ENCODE measurements at regions not wholly inside any gene's neighbourhood (a gene's known extent, or its start where the extent isn't known, plus 50 kb on each side); places are given as distances from the start of the nearest gene placed in this dataset.

DNA sequence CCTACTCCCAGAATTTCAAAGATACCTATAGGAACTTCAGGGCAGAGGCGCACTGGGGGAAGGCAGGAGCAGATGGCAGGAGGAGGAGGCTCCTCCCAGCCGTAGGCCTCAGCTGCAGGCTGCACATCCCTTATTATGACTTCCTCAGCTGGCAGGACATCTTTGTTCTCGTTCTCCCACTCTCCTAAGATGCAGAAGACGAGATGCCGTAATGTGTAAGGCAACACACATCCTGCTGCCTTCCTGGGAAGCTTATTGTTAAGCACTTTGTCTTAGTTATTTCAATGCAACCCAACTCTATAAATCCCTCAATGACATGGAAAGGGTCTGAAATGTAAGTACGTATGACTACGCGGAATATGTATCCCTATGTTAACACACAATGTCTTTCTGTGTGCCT, 599.8 kb upstream of the MGMT start:
- no peak for DNase-seq

DNA sequence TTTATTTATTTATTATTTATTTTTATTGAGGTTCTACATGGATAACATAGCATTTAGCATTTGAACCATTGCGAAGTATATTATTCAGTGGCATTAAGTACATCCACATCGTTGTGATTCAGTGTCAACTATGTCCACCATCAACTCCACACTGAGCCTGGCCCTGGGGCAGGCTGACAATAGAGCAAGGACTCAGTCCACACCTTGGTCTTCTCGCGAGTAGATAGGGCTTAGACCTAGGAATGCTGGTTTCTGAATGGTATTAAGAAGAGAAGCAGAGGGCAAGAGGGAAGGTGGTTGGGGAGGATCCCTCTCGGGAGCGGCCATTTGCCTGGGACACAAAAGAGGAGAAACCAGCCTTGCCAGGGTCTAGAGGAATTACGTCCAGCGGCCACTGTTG, 599.2 kb upstream of the MGMT start:
- DNase-seq = no peak

DNA sequence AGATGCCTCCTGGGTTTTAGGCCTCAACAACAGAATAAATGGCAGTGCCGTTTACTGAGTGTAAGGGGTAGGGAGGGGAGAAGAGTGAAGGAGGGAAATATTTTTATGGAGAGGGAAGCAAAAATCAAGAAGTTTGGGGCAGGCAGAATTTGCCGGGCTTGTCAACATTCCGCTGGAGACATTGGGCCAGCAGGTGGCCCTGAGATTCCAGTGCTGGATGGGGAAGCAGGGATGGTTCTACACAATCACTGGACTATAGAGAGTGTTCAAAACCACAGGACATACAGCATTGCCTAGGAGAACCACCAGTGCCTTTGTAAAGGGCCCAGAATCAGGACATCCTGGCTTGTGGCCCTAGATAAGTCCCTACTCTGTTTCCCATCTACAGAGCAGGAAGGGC, 598.6 kb upstream of the MGMT start:
- DNase-seq = no peak

DNA sequence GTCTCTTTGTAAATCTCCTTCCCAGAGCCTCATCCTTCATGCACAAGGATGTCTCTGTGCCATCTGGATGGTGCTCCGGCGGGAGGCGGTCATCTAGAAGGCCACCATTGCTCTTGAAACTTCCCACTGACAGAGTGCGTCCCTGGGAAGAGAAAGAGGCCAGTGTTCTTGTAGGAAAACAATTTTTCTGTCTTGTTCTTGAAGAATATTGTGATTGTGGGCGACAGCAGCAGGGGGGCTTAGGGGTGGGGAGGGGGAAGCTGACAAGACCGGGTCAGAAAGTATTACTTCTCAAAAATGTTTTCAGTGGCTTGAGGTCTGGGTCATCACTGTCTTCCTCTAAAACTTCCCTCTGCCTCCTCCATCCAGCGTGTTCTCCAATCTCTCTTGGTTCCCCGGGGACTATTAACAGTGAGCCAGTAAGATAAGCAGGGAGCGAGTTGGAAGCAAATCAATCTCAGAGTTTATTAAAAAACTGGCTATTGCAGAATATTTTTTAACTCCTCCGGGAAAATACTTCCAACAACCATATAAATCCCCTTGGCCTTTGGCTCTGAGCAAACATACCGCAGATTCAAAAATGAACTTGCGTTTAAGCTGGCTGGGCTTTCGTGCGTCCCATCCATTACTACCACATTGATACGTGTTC, 597.8 kb upstream of the MGMT start:
- no peak for DNase-seq

DNA sequence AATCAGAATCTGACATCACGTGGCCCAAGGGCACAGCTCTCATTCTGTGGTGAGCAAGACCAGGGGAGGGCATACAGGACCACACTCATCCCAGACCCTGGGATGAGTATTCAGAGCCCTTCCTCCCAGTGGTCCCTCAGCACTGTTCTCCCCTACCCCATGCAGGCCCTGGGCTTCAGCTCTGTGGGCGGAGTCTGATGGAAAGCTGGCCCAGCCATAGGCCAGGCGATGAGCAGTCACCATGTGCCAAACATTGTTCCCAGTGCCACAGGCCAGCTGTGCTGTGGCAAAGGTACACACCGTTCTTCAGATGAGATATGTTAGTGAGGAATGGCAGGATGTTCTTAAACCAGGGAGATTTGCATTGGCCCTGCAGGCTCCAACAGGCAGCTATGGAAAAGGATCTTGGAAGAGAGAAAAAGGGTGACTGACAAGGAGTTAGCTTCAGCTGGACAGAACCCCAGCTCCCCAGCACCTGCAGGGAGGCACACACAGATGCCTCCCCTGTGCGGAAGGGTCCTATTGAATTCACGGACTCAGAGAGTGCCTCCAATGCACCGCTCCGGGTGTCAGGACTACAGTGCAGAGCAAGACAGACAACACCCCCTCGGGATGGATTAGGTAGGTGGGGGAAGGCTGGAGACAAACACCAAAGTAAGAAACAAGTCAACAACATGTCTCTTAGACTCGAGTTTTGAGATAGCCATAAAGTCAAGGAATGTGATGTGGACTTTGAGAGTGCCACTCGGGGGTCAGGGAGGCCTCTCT, 596.0 kb upstream of the MGMT start:
- no peak for DNase-seq

DNA sequence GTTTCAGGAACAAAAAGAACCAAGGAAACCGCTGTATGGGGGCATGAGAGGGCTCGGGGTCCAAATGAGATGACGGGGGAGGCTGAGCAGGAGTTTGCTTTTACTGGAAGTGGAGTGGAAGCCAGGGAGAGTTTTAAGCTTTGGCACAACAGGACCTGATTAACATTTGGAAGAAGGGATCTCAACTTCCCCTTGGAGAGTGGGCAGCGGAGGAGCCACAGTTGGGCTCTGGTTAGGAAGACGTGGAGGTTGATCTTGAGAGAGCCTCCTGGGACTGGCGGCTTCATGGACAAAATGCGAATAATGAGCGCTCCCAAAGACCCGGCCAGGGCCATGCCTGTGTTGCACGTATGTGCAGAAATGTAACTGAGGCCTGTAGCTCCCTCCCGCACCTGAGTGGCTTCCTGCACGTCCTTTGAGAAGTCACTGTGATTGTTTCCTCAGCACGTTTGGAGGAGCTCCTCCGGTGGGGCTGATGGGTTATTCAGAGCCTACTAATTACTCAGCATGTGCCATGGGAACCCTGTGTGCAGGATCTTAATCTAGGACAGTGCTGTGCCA, 595.3 kb upstream of the MGMT start:
- DNase-seq = no peak

DNA sequence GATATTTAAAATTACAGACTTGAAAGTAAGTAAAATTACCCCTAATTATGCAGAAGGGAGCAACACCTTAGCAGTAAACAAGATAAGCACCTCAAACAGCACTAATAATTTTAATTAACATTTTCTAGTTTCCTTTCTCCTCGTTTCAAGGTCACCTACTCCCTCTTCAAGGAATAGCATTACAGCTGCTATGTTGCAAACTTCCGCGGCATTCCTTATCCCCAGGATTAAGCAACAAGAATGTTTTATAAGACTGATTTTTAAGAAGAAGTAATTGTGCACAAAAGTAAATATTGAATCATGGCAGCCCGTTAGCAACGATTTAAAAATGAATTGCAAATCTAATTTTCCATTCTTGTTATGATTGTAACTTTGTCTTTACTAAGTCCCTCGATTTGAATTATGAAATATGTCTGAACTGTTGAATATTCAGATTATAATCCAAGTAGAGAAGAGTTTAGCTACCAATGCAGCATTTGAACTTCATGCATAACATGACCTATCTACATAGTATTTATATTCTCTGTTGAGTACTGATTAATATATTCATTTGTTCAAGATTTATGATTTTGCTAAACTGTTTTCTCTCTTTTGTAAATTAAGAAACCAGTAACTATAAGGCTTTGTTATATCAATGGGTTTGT, 593.5 kb upstream of the MGMT start:
- no peak for DNase-seq

DNA sequence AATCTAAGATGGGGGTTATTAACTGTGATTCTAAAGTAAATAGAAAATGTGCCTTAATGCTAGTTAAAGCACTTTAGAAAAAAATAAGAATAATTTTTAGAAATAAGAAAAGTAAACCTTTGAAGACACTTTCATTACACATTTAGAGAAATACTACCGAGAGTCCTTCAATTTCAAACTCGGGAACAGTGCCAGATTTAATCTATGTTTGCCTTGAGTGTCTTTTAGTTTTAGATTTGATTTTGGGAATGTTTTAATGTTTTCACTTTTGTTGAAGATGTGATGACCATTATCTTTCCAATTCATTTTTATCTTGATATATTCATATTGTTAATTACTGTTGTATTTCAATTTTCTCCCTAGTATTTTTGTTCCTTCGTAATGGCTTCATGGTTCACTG, 592.7 kb upstream of the MGMT start:
- DNase-seq = no peak

DNA sequence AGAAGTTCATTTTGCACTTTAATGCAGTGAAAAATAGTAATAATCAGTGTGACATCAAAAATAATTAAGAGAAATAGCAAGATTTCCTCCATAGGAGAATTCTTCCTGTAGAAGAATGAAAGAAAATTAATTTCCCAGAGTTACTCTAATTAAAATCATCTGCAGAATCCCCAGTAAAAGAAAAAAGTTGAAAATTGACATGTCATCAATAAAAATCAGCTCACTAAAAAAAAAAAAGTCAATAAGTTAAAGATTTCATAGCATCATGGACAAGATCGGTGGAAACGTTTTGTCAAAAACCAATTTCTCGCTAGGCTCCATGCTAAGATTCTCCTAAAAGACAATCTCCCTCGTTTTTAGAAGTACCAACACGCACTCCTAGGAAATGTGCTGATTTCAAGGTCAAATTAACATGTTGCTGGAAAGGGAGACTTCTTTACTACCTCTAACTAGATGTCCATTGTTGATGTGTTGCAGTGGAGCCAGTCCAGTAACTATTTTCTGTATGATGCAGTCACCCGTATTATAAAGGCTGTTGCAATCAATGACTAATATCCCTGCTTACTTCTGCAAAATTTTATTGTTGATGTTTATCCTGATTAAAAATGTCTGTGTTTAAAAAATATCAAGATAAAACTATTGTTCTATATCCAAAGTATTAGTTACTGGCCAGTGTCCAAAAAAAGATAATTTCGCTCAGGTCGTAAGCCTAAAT, 591.9 kb upstream of the MGMT start:
- no peak for DNase-seq

DNA sequence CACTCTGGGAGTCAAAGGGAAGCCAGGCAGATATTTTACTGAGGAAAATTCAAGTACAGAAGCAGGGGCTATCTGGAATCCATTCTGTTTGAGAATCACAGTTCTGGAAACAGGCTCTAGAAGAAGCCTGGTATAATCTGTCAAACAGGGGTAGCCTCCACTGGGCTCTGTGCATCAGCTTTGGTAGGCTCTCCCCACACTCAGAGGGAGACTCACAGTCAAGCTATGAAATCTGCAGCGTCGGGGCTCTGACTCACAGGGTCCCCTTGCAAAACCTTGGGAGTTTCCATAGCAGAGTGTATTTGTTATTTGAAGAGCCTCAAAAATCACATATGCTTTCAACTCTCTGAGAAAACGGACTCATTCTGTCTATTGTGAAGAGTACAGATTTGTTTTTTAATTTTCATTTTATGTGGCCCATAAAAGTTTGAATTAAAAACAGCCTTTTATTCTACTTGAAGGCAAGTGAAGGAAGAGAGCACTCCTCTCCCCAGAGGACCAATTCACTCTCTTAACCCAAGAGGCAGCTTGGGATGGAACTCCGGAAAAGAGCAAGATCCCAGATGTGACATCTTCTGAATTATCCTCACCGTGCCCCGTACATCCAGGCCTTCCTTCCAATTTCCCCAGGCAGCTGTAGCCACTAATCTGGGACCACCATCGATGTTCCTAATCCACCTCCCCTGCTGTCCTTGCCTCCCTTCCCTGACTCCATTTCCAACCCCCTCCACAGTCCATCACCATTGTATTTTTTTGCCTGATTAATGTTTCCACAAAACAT, 590.9 kb upstream of the MGMT start:
- no peak for DNase-seq

DNA sequence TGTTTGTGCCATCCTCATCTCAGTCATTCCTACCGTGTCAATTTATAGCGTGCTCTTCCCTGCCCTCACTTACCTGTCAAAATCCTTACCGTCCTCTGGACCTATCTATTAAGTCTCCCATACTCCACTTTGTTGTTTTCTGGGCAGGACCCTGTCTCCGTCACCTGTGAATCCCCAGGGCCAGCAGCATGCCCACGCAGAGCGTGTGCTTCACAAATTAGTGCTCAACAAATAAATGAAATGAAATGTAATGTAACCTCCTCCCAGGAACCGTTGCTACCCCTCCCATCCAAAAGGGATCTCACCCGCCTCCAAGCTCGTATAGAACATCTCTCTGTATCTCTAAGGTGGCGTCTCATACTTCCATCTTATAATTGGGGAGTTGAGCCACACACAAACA, 589.9 kb upstream of the MGMT start:
- no peak for DNase-seq

DNA sequence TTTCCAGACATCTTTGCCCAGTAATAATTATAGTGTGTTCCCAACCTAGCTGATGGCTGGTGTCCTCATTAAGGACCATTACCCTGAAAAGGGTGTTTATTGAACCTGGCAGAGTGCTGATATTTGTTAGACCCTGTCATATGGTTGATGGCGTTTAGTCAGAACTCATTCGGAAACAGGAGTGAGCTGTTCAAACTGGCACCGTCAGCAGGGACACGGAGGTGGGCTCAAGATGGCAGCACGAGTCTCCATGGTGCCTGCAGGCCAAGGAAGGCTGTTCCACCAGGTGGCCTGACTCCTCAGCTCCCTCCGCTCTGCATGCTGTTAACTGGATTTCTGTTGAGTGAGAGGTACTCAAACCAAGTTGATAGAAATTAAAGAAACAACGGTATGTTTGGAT, 589.1 kb upstream of the MGMT start:
- no peak for DNase-seq

DNA sequence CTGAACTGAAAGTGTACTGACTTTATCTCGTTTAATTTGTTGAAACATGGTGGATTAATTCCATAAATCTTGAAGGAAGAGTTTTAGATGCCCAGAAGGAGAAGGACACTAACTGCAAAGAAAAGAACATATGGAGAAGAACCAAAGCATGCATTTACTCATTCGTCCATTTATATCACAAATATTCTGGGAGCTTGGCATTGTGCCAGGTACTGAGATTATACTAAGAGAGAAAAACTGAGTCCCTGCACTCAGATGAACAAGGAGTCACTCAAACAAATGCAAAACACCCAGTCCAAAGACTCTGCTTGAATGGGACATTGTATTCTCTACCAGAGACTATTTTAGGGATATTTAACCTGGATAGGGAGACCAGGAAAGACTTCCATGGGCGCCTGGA, 588.0 kb upstream of the MGMT start:
- DNase-seq = no peak

DNA sequence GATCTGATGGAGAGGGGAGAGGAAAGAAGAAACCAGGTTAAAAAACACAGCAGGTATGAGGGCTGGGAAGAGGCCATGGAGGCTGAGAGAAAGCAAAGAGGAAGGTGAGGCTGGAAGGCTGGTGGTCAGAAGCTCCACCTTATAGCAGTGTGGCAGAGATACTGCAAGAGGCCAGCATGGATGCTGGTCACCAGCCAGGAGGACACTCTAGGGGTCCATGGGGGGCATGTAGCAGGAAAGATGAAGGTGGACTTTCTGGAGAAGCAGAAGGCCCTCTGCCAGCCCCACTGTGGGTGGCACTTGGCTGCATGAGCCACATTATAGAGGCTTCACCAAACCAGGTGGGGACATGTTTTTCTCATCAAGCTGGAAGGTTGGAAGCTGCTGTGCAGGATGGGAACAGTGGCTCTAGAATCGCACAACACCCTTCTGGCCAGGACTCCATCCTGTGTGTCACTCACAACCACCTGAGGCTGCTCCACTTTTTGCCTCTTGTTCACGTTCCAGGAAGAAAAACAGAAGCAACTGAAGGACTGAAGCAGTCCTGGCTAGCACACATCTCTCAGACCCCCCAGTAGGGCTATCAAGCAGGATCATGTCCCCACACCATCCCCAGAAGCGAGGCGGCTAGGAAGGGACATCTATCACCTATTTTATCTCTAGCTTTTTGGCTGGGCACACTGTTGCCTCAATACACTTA, 587.5 kb upstream of the MGMT start:
- no peak for DNase-seq

DNA sequence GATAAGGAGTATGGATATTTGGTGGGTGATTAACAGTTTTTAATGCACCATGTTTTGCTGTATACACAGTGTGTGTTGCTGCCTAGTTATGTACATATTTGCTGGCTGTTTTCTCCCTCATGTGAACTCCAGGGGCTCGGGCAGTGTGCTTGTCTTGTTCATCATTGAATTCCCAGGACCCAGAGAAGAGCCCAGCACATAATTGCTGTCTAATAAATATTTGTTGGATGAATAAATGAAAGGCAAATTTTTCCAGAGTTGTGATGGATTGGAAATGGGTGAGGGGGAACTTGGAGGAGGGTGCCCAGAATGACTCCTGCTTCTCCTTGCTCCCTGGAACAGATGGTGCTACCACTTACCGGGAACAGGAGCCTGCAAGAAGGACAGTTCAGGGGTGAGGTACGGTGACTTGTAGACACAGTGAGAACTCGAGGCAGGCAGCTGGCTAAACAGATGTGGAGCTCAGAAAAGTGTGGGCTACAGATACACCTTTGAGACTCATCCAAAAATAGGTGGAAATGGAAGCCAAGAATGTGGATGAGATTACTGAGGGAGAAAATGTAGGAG, 586.8 kb upstream of the MGMT start:
- no peak for DNase-seq

DNA sequence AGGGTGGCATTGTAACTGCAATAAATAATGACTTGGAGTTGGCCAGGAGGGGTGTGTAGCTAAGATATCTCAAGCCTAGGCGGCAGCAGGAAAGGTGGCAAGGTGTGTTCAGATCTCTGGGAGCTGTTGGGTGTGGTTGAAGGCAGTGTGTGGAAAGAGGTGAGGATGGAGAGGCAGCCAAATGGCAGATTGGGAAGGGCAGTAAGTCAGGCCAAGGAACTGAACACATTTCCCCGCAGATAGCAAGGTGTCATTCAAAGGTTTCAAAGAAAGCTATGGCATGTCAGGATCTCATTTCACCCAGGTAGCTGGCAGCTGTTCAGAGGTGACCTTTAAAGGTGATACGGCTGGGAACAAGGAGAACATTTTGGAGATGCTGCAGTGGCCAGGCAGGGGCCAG, 586.0 kb upstream of the MGMT start:
- no peak for DNase-seq

DNA sequence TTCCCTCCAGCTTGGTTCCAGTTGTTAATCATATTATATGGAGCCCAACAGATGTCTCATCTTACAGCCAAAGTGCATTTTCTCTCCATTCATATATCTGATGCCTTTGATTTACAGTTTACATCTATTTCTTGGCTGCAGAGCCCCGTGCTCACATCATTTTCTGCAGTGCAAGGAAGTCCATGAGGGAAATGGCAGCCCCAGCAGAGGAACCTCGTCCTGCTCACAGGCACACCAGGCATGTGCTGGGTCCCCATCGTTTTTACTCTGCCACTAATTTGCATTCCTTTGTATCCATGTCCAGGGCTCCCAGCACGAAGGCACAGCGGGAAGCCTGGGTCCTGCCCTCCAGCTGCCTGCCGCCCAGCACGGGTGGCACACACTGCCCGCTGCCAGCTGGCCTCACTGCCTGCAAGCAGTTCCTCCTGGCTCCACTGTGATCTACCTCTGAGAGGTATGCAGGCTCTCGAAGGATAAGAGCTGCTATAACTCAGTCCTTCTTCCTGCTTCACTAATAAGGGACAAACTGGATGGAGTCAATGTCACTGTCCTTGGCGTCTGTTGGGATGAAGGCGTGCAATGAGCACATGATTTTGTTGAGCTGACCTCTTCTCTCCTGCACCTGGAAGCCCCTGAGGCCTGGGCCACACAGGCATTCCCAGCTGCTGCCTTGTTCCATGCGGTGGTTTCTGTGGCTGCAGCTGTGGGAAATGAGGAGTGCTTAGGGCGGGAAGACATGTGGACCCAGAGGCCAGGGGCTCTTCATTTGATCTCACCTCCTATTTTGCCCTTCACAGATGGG, 583.6 kb upstream of the MGMT start:
- DNase-seq = no peak

DNA sequence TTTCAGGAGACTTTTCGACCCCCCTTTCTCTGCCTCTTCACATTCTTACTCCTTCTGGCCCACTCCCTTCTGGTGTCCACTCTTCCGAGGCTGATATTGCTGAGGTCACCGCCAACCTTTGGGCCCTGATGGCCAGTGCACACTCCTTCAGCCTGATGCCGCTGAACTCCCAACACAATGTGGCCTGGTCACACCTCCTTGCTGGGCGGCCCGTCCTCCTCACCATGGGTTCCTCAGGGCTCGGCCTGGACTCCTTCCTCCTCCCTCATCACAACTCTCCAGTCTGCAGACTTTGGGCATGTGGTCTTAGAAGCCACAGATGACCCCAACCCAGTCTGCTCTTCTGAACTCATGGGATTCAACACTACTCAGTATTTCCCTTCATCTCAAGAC, 583.0 kb upstream of the MGMT start:
- DNase-seq = no peak

DNA sequence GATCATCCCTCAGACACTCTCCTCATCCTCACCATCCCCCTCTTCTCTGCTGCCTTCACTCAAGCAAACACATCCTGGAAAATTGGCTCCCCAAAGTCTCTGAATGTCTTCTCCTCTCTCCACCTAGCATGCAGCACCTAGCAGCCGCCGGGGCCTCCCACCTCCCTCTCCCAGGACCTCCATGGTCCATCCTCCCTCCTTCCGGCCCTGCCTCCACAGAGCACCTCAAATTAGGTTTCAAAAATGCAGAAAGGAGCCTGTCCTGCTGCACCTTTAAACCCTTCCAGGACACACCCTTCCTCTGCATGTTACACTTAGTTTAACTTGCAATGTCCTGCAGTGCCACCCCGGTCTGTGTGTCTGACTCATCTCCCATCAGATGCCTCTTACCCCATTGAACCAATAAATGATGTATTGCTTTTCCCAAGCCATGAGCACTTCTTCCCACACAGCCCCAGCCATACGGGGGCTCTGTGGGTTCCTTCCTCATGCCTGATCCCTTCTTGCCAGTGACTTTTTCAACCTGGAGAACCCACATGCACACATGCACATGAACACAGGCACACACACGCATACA, 582.5 kb upstream of the MGMT start:
- DNase-seq = no peak

All from NCI-H2107 (cell line).